ENCODE measurements at regions not wholly inside any gene's neighbourhood (a gene's known extent, or its start where the extent isn't known, plus 50 kb on each side); places are given as distances from the start of the nearest gene placed in this dataset.
A peak's percentile ranks its signal among the peaks of the same experiment; 100 is the strongest.

DNA sequence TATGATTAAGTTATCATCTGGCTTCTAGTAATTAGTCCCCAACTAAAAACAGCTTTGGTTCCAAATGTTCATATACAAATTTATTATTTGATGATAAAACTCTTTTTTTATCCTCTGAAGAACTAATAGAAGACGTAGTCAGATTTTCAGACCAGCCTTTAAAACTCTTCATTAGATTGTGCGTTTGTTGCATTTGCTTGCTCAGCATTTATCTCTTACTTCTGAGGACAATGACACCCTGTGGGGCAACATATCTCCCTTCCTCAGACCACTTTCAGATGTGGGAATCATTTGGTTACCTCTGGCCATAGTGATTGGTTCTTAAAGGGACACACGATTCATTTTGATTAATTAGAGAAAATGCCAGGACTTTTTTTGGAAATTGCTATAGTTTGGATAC lies 481.8 kb downstream of the HAO1 start:
- ChIA-PET POLR2A (ENCODE audit: unreplicated experiment) (no interaction called here), CTCF (no interaction called here)
- H2AFZ ChIP-seq (replicated peaks; ENCODE audit: low read length, poor library complexity) = no peak overlapping the region
- no peak overlapping the region for H2BK120ac ChIP-seq (ENCODE audit: low read depth, low read length)
- H3K18ac ChIP-seq (ENCODE audit: low read depth, low read length) = no peak overlapping the region
- H3K56ac ChIP-seq (ENCODE audit: extremely low read depth, insufficient read depth, low read length) = no peak overlapping the region
- no peak for DNase-seq
- H4K91ac ChIP-seq (ENCODE audit: insufficient read depth, low read depth, low read length) = no peak overlapping the region
- no TSS peak for BruUV-seq (replicated peaks)
- H2BK5ac ChIP-seq (ENCODE audit: low read depth, low read length, poor library complexity, severe bottlenecking) = no peak overlapping the region
- H3K79me1 ChIP-seq (ENCODE audit: low read depth in 1 of 2, low read length in 2 of 2) = no peaks in the 10 kb centered on the region
- TF ChIP-seq MAFK (IDR thresholded peaks at IDR 0.05; ENCODE audit: low read depth, low read length) (peak; percentile 85), MAZ (IDR thresholded peaks at IDR 0.05; ENCODE audit: borderline replicate concordance, low read depth, low read length) (no peak), SMC3 (IDR thresholded peaks at IDR 0.05; ENCODE audit: low read depth, low read length) (no peak)
- no peak overlapping the region for H2BK15ac ChIP-seq (ENCODE audit: low read depth, low read length)
- H2AK5ac ChIP-seq (ENCODE audit: low read depth, low read length) = no peak overlapping the region
- in situ Hi-C loops (cut with MboI; ENCODE audit: low sequenced_read_pairs) (no loop called here), dilution Hi-C loops (cut with HindIII; ENCODE audit: low sequenced_read_pairs, unreplicated experiment) (no loop called here), intact Hi-C loops (cut with micrococcal nuclease) (no loop called here)
- no peak overlapping the region for H4K8ac ChIP-seq (ENCODE audit: low read depth in 2 of 2, low read length in 2 of 2)
- no peak overlapping the region for H3K23ac ChIP-seq (ENCODE audit: low read depth, low read length)
- H3K36me3 ChIP-seq (ENCODE audit: control insufficient read depth, insufficient read depth, low read length) = no peaks in the 10 kb centered on the region
- no peak overlapping the region for H2BK20ac ChIP-seq (ENCODE audit: low read depth, low read length)
- H3K9me3 ChIP-seq (ENCODE audit: control insufficient read depth, insufficient read depth, low read length) = no peaks in the 10 kb centered on the region; the same call in 1 of the 2 replicates
- no peaks in the 10 kb centered on the region for H3K9me1 ChIP-seq (ENCODE audit: insufficient read depth, low read length)
- H3K4ac ChIP-seq (ENCODE audit: low read depth, low read length) = no peak overlapping the region
- H3K4me1 ChIP-seq (ENCODE audit: control insufficient read depth, insufficient read depth, low read length) = no peaks in the 10 kb centered on the region
- H3K4me2 ChIP-seq (ENCODE audit: low read depth, low read length) = no peak overlapping the region
- no peak overlapping the region for H3K4me3 ChIP-seq (ENCODE audit: insufficient read depth, low read depth, low read length)
- H3K14ac ChIP-seq (replicated peaks; ENCODE audit: low read depth, low read length) = no peak overlapping the region
- H2AK9ac ChIP-seq (replicated peaks; ENCODE audit: low read depth, low read length, poor library complexity) = no peak overlapping the region
- H3K9ac ChIP-seq (ENCODE audit: low read depth, low read length) = no peak overlapping the region
- H4K5ac ChIP-seq (ENCODE audit: low read depth, low read length) = no peak overlapping the region
- ATAC-seq (ENCODE audit: low read depth) = no peak
- H3K27me3 ChIP-seq (ENCODE audit: control insufficient read depth, insufficient read depth, low read length) = no peaks in the 10 kb centered on the region
- H3K27ac ChIP-seq (ENCODE audit: insufficient read depth, low read length) = no peak overlapping the region
- no CpG with 5 or more reads among the region's 3 CpGs for WGBS, 2 experiments (ENCODE audit: extremely low coverage in 2 of 2, insufficient read length in 1 of 2)
- H4K20me1 ChIP-seq (ENCODE audit: insufficient read depth, low read length) = no peaks in the 10 kb centered on the region
